SH-SY5Y (cell line): ENCODE measurements at regions not wholly inside any gene's neighbourhood (a gene's known extent, or its start where the extent isn't known, plus 50 kb on each side); places are given as distances from the start of the nearest gene placed in this dataset.

Experiments
- GATA2 ChIP-seq: IDR thresholded peaks from 2 replicates; pipeline ENCODE4 v1.6.1; 2011; ENCODE audit warnings: mild to moderate bottlenecking, low read depth, low read length
- GATA3 ChIP-seq: IDR thresholded peaks from 2 replicates; pipeline ENCODE4 v1.6.1; 2011; ENCODE audit warnings: low read depth, mild to moderate bottlenecking, low read length, moderate library complexity

DNA sequence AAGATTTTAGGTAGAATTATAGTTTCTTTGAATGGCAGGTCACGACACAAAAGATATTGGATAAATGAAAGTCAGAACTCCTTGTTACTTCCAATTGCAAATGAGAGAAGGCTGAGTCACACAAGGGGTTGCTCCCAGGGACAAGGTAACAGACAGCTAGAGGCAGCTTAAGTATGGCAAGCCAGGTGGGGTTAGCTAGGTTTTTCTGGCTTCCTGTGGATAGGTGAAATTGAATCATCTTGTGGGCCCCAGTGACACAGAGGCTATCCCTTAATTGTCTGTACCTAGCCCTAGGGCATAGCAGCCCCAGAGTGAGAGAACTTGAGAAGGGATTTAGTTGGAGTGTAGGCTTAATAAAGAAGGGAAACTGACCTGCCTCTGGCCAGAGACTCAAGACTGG lies 407.7 kb upstream of the SLC8A1 start:
- no peak for TF ChIP-seq GATA3
- no peak for TF ChIP-seq GATA2

GRCh38 chr2:40867829-40868228 lies 415.9 kb upstream of the SLC8A1 start:
- no peak for TF ChIP-seq GATA3

- no peak for TF ChIP-seq GATA2
- no peak for TF ChIP-seq GATA3
Measured at GRCh38 chr2:40872580-40872979, 420.7 kb upstream of the SLC8A1 start.

DNA sequence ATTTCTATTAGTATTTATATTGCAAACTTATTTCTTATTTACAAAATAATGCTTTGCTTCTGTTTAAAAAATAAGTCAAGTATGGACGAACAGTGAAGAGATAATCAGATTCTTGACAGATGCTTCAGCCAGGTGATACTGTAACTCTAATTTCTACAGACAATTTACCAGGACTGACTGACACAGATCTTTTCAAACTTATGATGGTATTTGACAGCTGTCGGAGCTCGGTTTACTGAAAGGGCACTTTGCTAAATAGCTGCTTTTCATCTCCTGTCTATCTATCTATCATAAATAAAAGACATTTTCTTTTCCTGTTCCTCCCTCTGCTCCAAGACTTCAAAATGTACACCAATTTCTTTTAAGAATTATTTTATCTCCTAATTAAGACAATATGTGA lies 422.5 kb upstream of the SLC8A1 start:
- no peak for TF ChIP-seq GATA3

DNA sequence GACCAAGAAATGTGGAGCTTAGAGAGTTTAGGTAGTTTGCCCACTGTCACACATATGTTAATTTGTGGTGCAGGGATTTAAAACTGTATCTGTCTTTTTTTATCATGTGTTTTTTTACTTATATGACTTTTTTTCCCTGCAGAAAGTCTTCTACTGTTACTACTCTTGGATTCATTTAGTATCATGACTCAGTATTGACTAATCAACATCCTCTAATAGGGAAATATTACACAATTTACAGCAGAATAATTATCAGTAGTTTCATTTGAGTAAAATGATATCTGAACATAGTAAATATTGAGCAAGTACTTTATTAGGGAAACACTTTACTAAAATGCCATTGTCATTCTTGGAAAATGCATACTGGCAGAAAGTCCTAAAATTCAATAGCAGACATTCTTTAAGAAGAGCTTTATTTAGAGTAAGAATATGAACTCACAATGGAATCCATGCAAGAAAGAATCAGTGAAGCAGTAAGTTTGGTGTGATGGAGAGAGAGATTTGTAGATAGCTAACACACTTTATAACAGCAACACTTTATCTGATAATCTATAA lies 425.9 kb upstream of the SLC8A1 start:
- no peak for TF ChIP-seq GATA2
- TF ChIP-seq GATA3: no peak

- TF ChIP-seq GATA3 (no peak), GATA2 (no peak)
Measured at GRCh38 chr2:40879305-40879704, 427.4 kb upstream of the SLC8A1 start.

GRCh38 chr2:40886100-40886499 lies 434.2 kb upstream of the SLC8A1 start:
- TF ChIP-seq GATA2: no peak
- TF ChIP-seq GATA3: no peak

DNA sequence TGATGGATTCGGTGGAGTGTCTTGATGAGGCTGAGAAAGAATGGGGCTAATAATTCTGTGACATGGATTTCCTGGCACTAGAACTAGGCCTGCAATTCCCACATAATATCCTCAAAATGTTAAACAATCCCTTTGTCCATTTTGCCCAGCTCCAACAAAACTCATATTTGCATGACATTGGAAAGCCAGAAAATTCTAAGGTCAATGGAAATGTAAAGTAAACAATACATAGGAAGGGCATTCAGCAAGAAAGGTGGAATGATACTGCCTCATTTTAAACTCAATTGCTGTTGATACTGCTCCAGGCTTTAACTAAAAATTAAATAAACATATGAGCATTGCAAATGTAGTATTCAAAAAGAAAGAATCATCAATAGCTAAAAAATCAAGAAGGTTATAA lies 434.8 kb upstream of the SLC8A1 start:
- no peak for TF ChIP-seq GATA2

GRCh38 chr2:40896358-40896757 lies 444.5 kb upstream of the SLC8A1 start:
- peak; percentile 69 for TF ChIP-seq GATA3
- peak; percentile 53 for TF ChIP-seq GATA2

GRCh38 chr2:40914666-40915065 lies 462.8 kb upstream of the SLC8A1 start:
- TF ChIP-seq GATA2: no peak
- TF ChIP-seq GATA3: no peak

- TF ChIP-seq GATA2: no peak
- TF ChIP-seq GATA3: no peak
Measured at GRCh38 chr2:40915651-40916050, 463.8 kb upstream of the SLC8A1 start.

- TF ChIP-seq GATA3 (no peak), GATA2 (no peak)
Measured at GRCh38 chr2:40935349-40935748, 483.5 kb upstream of the SLC8A1 start.

- TF ChIP-seq GATA2 (no peak), GATA3 (no peak)
Measured at GRCh38 chr2:40937284-40937683, 485.4 kb upstream of the SLC8A1 start.

- TF ChIP-seq GATA3 (no peak), GATA2 (no peak)
Measured at GRCh38 chr2:40953341-40953740, 501.5 kb upstream of the SLC8A1 start.

- TF ChIP-seq GATA2 (no peak), GATA3 (no peak)
Measured at GRCh38 chr2:40955042-40955441, 503.2 kb upstream of the SLC8A1 start.

GRCh38 chr2:40955635-40956034 lies 503.7 kb upstream of the SLC8A1 start:
- TF ChIP-seq GATA3: no peak
- no peak for TF ChIP-seq GATA2

GRCh38 chr2:40957508-40957907 lies 505.6 kb upstream of the SLC8A1 start:
- TF ChIP-seq GATA3: no peak
- TF ChIP-seq GATA2: no peak
